ENCODE measurements at regions not wholly inside any gene's neighbourhood (a gene's known extent, or its start where the extent isn't known, plus 50 kb on each side); places are given as distances from the start of the nearest gene placed in this dataset.

DNA sequence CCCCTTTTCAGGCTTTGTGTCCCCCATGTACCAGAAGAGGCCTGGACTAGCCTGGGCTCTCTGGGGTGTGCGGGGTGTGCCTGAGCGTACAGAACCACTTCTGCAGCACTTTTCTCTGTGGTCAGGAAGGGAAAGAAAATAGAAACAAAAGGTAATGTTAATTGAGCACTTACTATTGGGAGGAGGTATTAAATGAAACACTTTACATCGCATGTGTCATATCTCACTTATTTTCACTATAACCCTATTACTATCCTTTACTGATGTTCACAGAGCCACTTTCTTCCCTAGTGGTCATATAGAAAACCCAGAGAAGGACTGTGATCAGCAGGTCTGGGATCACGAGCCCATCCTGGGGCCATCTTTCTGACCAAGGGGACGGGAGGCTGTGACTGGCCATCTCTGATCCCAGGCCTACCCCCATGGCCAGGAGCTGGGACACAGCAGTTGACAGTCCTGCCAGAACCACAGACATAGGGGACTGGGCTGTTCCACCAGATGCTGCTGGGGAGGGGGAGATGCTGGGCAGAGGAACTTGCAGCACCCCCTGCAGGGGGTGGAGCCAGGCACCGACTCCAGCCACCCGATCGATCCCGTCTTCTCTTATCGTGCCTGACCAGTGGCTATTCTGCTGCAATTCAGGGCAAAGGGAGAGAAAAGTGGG lies 107.6 kb downstream of the VEGFA start (continued):
- TF ChIP-seq ZNF584 (CRISPR knock-in tag; IDR thresholded peaks at IDR 0.05; ENCODE audit: low read depth) (peak; percentile 70; the same call in 1 of the 2 replicates), PHF20 (IDR thresholded peaks at IDR 0.05; ENCODE audit: partially characterized antibody) (no peak), DDX20 (tag; IDR thresholded peaks at IDR 0.05; ENCODE audit: low read depth) (0 out of 2 replicates have a peak, but pooled peaks have one; percentile 9), SMARCA4 (IDR thresholded peaks at IDR 0.05) (0 out of 2 replicates have a peak, but pooled peaks have one; percentile 51), CEBPG (CRISPR knock-in tag; IDR thresholded peaks at IDR 0.05) (peak; percentile 55; the same call in 1 of the 2 replicates), CEBPG (tag; conservative IDR thresholded peaks at IDR 0.05 in 1 of 2, IDR thresholded peaks at IDR 0.05 in 1 of 2) (no peak), RBM25 (IDR thresholded peaks at IDR 0.05; ENCODE audit: low read depth, low read length, severe bottlenecking) (peak; percentile 49), DIDO1 (tag; IDR thresholded peaks at IDR 0.05; ENCODE audit: low read depth) (0 out of 2 replicates have a peak, but pooled peaks have one; percentile 44)
- TF ChIP-seq, protein P1, sequence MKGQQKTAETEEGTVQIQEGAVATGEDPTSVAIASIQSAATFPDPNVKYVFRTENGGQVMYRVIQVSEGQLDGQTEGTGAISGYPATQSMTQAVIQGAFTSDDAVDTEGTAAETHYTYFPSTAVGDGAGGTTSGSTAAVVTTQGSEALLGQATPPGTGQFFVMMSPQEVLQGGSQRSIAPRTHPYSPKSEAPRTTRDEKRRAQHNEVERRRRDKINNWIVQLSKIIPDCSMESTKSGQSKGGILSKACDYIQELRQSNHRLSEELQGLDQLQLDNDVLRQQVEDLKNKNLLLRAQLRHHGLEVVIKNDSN (CRISPR knock-in tag; IDR thresholded peaks at IDR 0.05): peak; percentile 45; the same call in 1 of the 2 replicates
- TF ChIP-seq, protein P2, sequence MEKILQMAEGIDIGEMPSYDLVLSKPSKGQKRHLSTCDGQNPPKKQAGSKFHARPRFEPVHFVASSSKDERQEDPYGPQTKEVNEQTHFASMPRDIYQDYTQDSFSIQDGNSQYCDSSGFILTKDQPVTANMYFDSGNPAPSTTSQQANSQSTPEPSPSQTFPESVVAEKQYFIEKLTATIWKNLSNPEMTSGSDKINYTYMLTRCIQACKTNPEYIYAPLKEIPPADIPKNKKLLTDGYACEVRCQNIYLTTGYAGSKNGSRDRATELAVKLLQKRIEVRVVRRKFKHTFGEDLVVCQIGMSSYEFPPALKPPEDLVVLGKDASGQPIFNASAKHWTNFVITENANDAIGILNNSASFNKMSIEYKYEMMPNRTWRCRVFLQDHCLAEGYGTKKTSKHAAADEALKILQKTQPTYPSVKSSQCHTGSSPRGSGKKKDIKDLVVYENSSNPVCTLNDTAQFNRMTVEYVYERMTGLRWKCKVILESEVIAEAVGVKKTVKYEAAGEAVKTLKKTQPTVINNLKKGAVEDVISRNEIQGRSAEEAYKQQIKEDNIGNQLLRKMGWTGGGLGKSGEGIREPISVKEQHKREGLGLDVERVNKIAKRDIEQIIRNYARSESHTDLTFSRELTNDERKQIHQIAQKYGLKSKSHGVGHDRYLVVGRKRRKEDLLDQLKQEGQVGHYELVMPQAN (IDR thresholded peaks at IDR 0.05; ENCODE audit: borderline replicate concordance): no peak
- TF ChIP-seq, protein P3, sequence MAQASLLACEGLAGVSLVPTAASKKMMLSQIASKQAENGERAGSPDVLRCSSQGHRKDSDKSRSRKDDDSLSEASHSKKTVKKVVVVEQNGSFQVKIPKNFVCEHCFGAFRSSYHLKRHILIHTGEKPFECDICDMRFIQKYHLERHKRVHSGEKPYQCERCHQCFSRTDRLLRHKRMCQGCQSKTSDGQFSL (CRISPR knock-in tag; IDR thresholded peaks at IDR 0.05): peak; percentile 71
- TF ChIP-seq, protein P3 (tag; IDR thresholded peaks at IDR 0.05): 0 out of 4 replicates have a peak, but pooled peaks of 1 of the 2 experiments have one; percentile 25
- TF ChIP-seq, protein P4, sequence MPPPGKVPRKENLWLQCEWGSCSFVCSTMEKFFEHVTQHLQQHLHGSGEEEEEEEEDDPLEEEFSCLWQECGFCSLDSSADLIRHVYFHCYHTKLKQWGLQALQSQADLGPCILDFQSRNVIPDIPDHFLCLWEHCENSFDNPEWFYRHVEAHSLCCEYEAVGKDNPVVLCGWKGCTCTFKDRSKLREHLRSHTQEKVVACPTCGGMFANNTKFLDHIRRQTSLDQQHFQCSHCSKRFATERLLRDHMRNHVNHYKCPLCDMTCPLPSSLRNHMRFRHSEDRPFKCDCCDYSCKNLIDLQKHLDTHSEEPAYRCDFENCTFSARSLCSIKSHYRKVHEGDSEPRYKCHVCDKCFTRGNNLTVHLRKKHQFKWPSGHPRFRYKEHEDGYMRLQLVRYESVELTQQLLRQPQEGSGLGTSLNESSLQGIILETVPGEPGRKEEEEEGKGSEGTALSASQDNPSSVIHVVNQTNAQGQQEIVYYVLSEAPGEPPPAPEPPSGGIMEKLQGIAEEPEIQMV (tag; conservative IDR thresholded peaks at IDR 0.05; ENCODE audit: low read depth): 0 out of 2 replicates have a peak, but pooled peaks have one; percentile 6
- TF ChIP-seq, protein P5, sequence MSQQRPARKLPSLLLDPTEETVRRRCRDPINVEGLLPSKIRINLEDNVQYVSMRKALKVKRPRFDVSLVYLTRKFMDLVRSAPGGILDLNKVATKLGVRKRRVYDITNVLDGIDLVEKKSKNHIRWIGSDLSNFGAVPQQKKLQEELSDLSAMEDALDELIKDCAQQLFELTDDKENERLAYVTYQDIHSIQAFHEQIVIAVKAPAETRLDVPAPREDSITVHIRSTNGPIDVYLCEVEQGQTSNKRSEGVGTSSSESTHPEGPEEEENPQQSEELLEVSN (IDR thresholded peaks at IDR 0.05; ENCODE audit: borderline replicate concordance in 1 of 2, extremely low read depth in 1 of 2, insufficient read depth in 1 of 2, insufficient read length in 1 of 2, low read depth in 1 of 2, low read length in 1 of 2, poor library complexity in 1 of 2, severe bottlenecking in 1 of 2): no peak
- TF ChIP-seq, protein P6, sequence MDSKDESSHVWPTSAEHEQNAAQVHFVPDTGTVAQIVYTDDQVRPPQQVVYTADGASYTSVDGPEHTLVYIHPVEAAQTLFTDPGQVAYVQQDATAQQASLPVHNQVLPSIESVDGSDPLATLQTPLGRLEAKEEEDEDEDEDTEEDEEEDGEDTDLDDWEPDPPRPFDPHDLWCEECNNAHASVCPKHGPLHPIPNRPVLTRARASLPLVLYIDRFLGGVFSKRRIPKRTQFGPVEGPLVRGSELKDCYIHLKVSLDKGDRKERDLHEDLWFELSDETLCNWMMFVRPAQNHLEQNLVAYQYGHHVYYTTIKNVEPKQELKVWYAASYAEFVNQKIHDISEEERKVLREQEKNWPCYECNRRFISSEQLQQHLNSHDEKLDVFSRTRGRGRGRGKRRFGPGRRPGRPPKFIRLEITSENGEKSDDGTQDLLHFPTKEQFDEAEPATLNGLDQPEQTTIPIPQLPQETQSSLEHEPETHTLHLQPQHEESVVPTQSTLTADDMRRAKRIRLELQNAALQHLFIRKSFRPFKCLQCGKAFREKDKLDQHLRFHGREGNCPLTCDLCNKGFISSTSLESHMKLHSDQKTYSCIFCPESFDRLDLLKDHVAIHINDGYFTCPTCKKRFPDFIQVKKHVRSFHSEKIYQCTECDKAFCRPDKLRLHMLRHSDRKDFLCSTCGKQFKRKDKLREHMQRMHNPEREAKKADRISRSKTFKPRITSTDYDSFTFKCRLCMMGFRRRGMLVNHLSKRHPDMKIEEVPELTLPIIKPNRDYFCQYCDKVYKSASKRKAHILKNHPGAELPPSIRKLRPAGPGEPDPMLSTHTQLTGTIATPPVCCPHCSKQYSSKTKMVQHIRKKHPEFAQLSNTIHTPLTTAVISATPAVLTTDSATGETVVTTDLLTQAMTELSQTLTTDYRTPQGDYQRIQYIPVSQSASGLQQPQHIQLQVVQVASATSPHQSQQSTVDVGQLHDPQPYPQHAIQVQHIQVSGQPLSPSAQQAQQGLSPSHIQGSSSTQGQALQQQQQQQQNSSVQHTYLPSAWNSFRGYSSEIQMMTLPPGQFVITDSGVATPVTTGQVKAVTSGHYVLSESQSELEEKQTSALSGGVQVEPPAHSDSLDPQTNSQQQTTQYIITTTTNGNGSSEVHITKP (IDR thresholded peaks at IDR 0.05; ENCODE audit: partially characterized antibody): peak; percentile 98

Measured in K562 (cell line).